ENCODE measurements at regions not wholly inside any gene's neighbourhood (a gene's known extent, or its start where the extent isn't known, plus 50 kb on each side); places are given as distances from the start of the nearest gene placed in this dataset.

DNA sequence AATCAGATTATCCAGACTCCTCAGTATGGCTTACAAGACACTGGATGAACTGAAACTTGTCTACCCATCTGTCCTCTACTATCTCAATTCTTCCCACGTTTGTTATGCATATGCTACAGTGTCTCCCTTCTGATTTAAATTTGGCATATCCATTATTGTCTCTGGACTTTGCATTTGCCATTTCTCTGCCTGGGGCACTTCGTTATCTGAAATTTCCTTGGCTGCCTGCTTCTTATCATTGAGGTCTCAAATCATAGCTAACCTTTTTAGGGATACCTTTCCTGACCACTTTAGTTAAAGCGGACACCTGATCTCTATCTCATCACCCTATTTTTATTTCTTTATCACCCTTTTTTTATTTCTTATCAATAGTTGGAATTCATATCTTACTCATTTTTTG lies 853.4 kb downstream of the KCNJ2 start:
- no TSS peak for BruUV-seq (replicated peaks)
- no peaks in the 10 kb centered on the region for H4K20me1 ChIP-seq (replicated peaks; ENCODE audit: control insufficient read depth, extremely low read depth, insufficient read depth, low read length)
- H3K9me1 ChIP-seq (replicated peaks; ENCODE audit: control insufficient read depth, extremely low read depth, insufficient read depth, low read length): no peaks in the 10 kb centered on the region
- H3K27me3 ChIP-seq (ENCODE audit: control insufficient read depth in 2 of 2, insufficient read depth in 2 of 2, low read length in 2 of 2): no peaks in the 10 kb centered on the region
- H2AFZ ChIP-seq (ENCODE audit: low read depth, low read length): no peak overlapping the region
- FAIRE-seq (no peak), DNase-seq (ENCODE audit: low read depth, low spot score) (no peak)
- H3K9me3 ChIP-seq (replicated peaks; ENCODE audit: control insufficient read depth, insufficient read depth, low read length): peaks cover 4% of the 10 kb centered on the region
- H3K4me3 ChIP-seq (replicated peaks in 1 of 3; ENCODE audit: insufficient read depth in 1 of 3, low read depth in 1 of 3, low read length in 3 of 3): no peak overlapping the region
- CTCF ChIA-PET: no interaction called here
- dilution Hi-C loops (cut with MboI; ENCODE audit: extremely low pct_ligation_motif_present, low sequenced_read_pairs) (no loop called here), intact Hi-C loops (cut with micrococcal nuclease) (no loop called here)
- POLR2A ChIA-PET: no interaction called here
- H3K27ac ChIP-seq (ENCODE audit: insufficient read depth, low read depth, low read length): no peak overlapping the region
- no peak overlapping the region for H3K9ac ChIP-seq (replicated peaks; ENCODE audit: extremely low read depth, insufficient read depth, low read length)
- no peak overlapping the region for H3K4me2 ChIP-seq (ENCODE audit: insufficient read depth, low read length)
- TF ChIP-seq MYC (IDR thresholded peaks at IDR 0.05; ENCODE audit: low read depth, low read length) (no peak), JUN (IDR thresholded peaks at IDR 0.05; ENCODE audit: borderline replicate concordance, insufficient read depth, insufficient read length, low read depth) (no peak), FOS (IDR thresholded peaks at IDR 0.05; ENCODE audit: borderline replicate concordance, insufficient read depth, low read length) (no peak), POLR2A (IDR thresholded peaks at IDR 0.05; ENCODE audit: low read depth, low read length) (no peak)
- TF ChIP-seq, protein P1, sequence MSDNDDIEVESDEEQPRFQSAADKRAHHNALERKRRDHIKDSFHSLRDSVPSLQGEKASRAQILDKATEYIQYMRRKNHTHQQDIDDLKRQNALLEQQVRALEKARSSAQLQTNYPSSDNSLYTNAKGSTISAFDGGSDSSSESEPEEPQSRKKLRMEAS (IDR thresholded peaks at IDR 0.05; ENCODE audit: insufficient read depth, insufficient read length): no peak
- no peaks in the 10 kb centered on the region for H3K4me1 ChIP-seq (ENCODE audit: control insufficient read depth, extremely low read depth, insufficient read depth, low read length)
- no peaks in the 10 kb centered on the region for H3K36me3 ChIP-seq (ENCODE audit: control insufficient read depth in 2 of 2, extremely low read depth in 1 of 2, insufficient read depth in 2 of 2, low read length in 2 of 2)
- no peaks in the 10 kb centered on the region for H3K79me2 ChIP-seq (ENCODE audit: control insufficient read depth, insufficient read depth, low read length)

DNA sequence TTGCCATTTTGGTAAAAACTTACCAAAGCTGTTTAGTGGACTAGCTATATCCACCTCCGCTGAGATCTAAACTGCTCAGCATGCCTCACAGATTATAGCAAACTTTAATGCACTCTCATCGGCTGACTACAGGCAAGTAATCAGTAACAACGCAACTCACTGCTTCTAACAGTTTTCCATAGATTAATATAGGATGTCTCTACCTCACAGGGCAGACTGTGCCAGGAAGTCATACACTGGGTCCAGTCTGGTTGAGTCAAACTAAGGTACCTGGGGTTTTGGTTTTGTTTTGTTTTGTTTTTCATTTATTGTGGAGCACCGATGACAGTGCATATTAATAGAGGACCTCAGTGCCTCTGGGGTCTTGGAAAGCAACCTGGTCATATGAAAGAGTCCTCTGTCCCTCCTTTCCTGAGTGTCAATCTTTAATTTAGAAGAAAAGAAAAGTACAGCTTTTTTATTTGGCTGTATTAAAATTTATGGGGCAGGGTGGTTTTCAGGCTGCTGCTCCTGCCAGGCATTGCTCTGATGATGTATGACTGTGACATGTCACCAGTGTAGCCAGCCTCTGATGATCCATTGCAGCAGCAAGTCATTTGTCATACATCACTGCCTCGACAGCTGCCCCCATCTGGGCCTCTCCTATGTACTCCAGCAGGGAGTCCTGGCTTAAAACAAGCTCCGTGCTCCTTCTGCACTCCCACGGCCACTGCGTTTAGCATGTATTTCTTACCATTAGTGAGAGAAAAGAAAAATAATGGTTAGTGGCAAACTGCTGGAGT lies 854.1 kb downstream of the KCNJ2 start:
- no peak for DNase-seq (ENCODE audit: low read depth, low spot score)
- H3K4me3 ChIP-seq (replicated peaks in 1 of 3; ENCODE audit: insufficient read depth in 1 of 3, low read depth in 1 of 3, low read length in 3 of 3): no peak overlapping the region
- peaks cover 4% of the 10 kb centered on the region for H3K9me3 ChIP-seq (replicated peaks; ENCODE audit: control insufficient read depth, insufficient read depth, low read length)
- dilution Hi-C loops (cut with MboI; ENCODE audit: extremely low pct_ligation_motif_present, low sequenced_read_pairs): no loop called here
- CTCF ChIA-PET: no interaction called here
- no peak overlapping the region for H2AFZ ChIP-seq (ENCODE audit: low read depth, low read length)
- no peaks in the 10 kb centered on the region for H3K9me1 ChIP-seq (replicated peaks; ENCODE audit: control insufficient read depth, extremely low read depth, insufficient read depth, low read length)
- no peaks in the 10 kb centered on the region for H3K27me3 ChIP-seq (ENCODE audit: control insufficient read depth in 2 of 2, insufficient read depth in 2 of 2, low read length in 2 of 2)
- H3K27ac ChIP-seq (ENCODE audit: insufficient read depth, low read depth, low read length): no peak overlapping the region
- no peaks in the 10 kb centered on the region for H4K20me1 ChIP-seq (replicated peaks; ENCODE audit: control insufficient read depth, extremely low read depth, insufficient read depth, low read length)
- H3K79me2 ChIP-seq (ENCODE audit: control insufficient read depth, insufficient read depth, low read length): no peaks in the 10 kb centered on the region
- no peak overlapping the region for H3K9ac ChIP-seq (replicated peaks; ENCODE audit: extremely low read depth, insufficient read depth, low read length)
- no TSS peak for BruUV-seq (replicated peaks)
- no peak for TF ChIP-seq FOS (IDR thresholded peaks at IDR 0.05; ENCODE audit: borderline replicate concordance, insufficient read depth, low read length)
- no peak for TF ChIP-seq GATA2 (IDR thresholded peaks at IDR 0.05; ENCODE audit: insufficient read depth, insufficient read length, low read depth, low read length)
- no peak for TF ChIP-seq MYC (IDR thresholded peaks at IDR 0.05; ENCODE audit: low read depth, low read length)
- TF ChIP-seq, protein P1 (IDR thresholded peaks at IDR 0.05; ENCODE audit: insufficient read depth, insufficient read length): no peak
- TF ChIP-seq, protein P2, sequence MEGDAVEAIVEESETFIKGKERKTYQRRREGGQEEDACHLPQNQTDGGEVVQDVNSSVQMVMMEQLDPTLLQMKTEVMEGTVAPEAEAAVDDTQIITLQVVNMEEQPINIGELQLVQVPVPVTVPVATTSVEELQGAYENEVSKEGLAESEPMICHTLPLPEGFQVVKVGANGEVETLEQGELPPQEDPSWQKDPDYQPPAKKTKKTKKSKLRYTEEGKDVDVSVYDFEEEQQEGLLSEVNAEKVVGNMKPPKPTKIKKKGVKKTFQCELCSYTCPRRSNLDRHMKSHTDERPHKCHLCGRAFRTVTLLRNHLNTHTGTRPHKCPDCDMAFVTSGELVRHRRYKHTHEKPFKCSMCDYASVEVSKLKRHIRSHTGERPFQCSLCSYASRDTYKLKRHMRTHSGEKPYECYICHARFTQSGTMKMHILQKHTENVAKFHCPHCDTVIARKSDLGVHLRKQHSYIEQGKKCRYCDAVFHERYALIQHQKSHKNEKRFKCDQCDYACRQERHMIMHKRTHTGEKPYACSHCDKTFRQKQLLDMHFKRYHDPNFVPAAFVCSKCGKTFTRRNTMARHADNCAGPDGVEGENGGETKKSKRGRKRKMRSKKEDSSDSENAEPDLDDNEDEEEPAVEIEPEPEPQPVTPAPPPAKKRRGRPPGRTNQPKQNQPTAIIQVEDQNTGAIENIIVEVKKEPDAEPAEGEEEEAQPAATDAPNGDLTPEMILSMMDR (IDR thresholded peaks at IDR 0.05; ENCODE audit: extremely low read depth in 1 of 2, insufficient read depth in 1 of 2, low read depth in 1 of 2, low read length in 2 of 2): no peak
- no peak for TF ChIP-seq JUN (IDR thresholded peaks at IDR 0.05; ENCODE audit: borderline replicate concordance, insufficient read depth, insufficient read length, low read depth)
- TF ChIP-seq POLR2AphosphoS5 (IDR thresholded peaks at IDR 0.05; ENCODE audit: insufficient read depth, low read depth, low read length): no peak
- no peak for TF ChIP-seq POLR2A (IDR thresholded peaks at IDR 0.05; ENCODE audit: low read depth, low read length)
- no peak for TF ChIP-seq EZH2 (IDR thresholded peaks at IDR 0.05; ENCODE audit: borderline replicate concordance, low read depth, low read length, severe bottlenecking)
- FAIRE-seq: no peak
- H3K4me1 ChIP-seq (ENCODE audit: control insufficient read depth, extremely low read depth, insufficient read depth, low read length): no peaks in the 10 kb centered on the region
- intact Hi-C loops (cut with micrococcal nuclease): no loop called here
- H3K4me2 ChIP-seq (ENCODE audit: insufficient read depth, low read length): no peak overlapping the region
- POLR2A ChIA-PET: no interaction called here
- no peaks in the 10 kb centered on the region for H3K36me3 ChIP-seq (ENCODE audit: control insufficient read depth in 2 of 2, extremely low read depth in 1 of 2, insufficient read depth in 2 of 2, low read length in 2 of 2)

All from endothelial cell of umbilical vein (primary cell).